ENCODE measurements at regions not wholly inside any gene's neighbourhood (a gene's known extent, or its start where the extent isn't known, plus 50 kb on each side); places are given as distances from the start of the nearest gene placed in this dataset.

GRCh38 chr5:54852007-54852406 is 133.4 kb downstream of the ESM1 start:
- Histone ChIP-seq H3K36me3 (ENCODE audit: insufficient read depth) (no peaks in the 10 kb centered on the region), H3K79me2 (replicated peaks; ENCODE audit: insufficient read depth) (no peaks in the 10 kb centered on the region), H3K27ac (ENCODE audit: low read depth) (no peak overlapping the region), H3K4me2 (no peak overlapping the region), H3K4me1 (ENCODE audit: insufficient read depth) (no peaks in the 10 kb centered on the region), H3K27me3 (ENCODE audit: insufficient read depth) (no peaks in the 10 kb centered on the region), H2AFZ (no peak overlapping the region), H3K4me3 (no peak overlapping the region), H3K9me2 (ENCODE audit: insufficient read depth) (0 out of 2 replicates have a peak, but pooled peaks cover 4% of the 10 kb centered on the region), H3F3A (replicated peaks; ENCODE audit: low read depth) (no peaks in the 10 kb centered on the region), H4K20me1 (replicated peaks; ENCODE audit: insufficient read depth) (no peaks in the 10 kb centered on the region)
- DNase-seq (ENCODE audit: low spot score) (peak; percentile 17), ATAC-seq (no peak)
- Mint-ChIP-seq H3K4me1 (no peaks in the 10 kb centered on the region), H3K4me3 (no peak overlapping the region), H3K27me3 (ENCODE audit: insufficient read depth, low read depth, poor library complexity) (peaks cover 2% of the 10 kb centered on the region), H3K36me3 (ENCODE audit: low read depth) (no peaks in the 10 kb centered on the region), H3K9me3 (peaks cover 2% of the 10 kb centered on the region; the same call in 1 of the 3 replicates), H3K27ac (no peak overlapping the region)
- TF ChIP-seq CTCF (conservative IDR thresholded peaks at IDR 0.05; ENCODE audit: low read depth in 2 of 2), result peak in 1 of 2 experiments; percentile 54; a peak in 3 of 4 replicates
- no peak for TF ChIP-seq EZH2phosphoT487 (IDR thresholded peaks at IDR 0.05; ENCODE audit: unreplicated experiment)
- no peak for TF ChIP-seq ETS1 (IDR thresholded peaks at IDR 0.05)
- no peak for TF ChIP-seq POLR2AphosphoS5 (IDR thresholded peaks at IDR 0.05; ENCODE audit: low read depth)

GRCh38 chr5:54851449-54851848 is 133.9 kb downstream of the ESM1 start:
- Mint-ChIP-seq H3K27me3 (ENCODE audit: insufficient read depth, low read depth, poor library complexity) (peaks cover 2% of the 10 kb centered on the region), H3K36me3 (ENCODE audit: low read depth) (no peaks in the 10 kb centered on the region), H3K27ac (no peak overlapping the region), H3K9me3 (no peaks in the 10 kb centered on the region), H3K4me1 (no peaks in the 10 kb centered on the region), H3K4me3 (no peak overlapping the region)
- Histone ChIP-seq H3K4me3 (no peak overlapping the region), H3K4me1 (ENCODE audit: insufficient read depth) (no peaks in the 10 kb centered on the region), H3K27me3 (ENCODE audit: insufficient read depth) (no peaks in the 10 kb centered on the region), H3K9me2 (ENCODE audit: insufficient read depth) (no peaks in the 10 kb centered on the region), H3K27ac (ENCODE audit: low read depth) (no peak overlapping the region), H4K20me1 (replicated peaks; ENCODE audit: insufficient read depth) (no peaks in the 10 kb centered on the region), H3K4me2 (no peak overlapping the region), H2AFZ (0 out of 2 replicates have a peak overlapping the region, but pooled peaks have one; percentile 72), H3K36me3 (ENCODE audit: insufficient read depth) (no peaks in the 10 kb centered on the region), H3F3A (replicated peaks; ENCODE audit: low read depth) (no peaks in the 10 kb centered on the region), H3K79me2 (replicated peaks; ENCODE audit: insufficient read depth) (no peaks in the 10 kb centered on the region)
- TF ChIP-seq, protein P1, sequence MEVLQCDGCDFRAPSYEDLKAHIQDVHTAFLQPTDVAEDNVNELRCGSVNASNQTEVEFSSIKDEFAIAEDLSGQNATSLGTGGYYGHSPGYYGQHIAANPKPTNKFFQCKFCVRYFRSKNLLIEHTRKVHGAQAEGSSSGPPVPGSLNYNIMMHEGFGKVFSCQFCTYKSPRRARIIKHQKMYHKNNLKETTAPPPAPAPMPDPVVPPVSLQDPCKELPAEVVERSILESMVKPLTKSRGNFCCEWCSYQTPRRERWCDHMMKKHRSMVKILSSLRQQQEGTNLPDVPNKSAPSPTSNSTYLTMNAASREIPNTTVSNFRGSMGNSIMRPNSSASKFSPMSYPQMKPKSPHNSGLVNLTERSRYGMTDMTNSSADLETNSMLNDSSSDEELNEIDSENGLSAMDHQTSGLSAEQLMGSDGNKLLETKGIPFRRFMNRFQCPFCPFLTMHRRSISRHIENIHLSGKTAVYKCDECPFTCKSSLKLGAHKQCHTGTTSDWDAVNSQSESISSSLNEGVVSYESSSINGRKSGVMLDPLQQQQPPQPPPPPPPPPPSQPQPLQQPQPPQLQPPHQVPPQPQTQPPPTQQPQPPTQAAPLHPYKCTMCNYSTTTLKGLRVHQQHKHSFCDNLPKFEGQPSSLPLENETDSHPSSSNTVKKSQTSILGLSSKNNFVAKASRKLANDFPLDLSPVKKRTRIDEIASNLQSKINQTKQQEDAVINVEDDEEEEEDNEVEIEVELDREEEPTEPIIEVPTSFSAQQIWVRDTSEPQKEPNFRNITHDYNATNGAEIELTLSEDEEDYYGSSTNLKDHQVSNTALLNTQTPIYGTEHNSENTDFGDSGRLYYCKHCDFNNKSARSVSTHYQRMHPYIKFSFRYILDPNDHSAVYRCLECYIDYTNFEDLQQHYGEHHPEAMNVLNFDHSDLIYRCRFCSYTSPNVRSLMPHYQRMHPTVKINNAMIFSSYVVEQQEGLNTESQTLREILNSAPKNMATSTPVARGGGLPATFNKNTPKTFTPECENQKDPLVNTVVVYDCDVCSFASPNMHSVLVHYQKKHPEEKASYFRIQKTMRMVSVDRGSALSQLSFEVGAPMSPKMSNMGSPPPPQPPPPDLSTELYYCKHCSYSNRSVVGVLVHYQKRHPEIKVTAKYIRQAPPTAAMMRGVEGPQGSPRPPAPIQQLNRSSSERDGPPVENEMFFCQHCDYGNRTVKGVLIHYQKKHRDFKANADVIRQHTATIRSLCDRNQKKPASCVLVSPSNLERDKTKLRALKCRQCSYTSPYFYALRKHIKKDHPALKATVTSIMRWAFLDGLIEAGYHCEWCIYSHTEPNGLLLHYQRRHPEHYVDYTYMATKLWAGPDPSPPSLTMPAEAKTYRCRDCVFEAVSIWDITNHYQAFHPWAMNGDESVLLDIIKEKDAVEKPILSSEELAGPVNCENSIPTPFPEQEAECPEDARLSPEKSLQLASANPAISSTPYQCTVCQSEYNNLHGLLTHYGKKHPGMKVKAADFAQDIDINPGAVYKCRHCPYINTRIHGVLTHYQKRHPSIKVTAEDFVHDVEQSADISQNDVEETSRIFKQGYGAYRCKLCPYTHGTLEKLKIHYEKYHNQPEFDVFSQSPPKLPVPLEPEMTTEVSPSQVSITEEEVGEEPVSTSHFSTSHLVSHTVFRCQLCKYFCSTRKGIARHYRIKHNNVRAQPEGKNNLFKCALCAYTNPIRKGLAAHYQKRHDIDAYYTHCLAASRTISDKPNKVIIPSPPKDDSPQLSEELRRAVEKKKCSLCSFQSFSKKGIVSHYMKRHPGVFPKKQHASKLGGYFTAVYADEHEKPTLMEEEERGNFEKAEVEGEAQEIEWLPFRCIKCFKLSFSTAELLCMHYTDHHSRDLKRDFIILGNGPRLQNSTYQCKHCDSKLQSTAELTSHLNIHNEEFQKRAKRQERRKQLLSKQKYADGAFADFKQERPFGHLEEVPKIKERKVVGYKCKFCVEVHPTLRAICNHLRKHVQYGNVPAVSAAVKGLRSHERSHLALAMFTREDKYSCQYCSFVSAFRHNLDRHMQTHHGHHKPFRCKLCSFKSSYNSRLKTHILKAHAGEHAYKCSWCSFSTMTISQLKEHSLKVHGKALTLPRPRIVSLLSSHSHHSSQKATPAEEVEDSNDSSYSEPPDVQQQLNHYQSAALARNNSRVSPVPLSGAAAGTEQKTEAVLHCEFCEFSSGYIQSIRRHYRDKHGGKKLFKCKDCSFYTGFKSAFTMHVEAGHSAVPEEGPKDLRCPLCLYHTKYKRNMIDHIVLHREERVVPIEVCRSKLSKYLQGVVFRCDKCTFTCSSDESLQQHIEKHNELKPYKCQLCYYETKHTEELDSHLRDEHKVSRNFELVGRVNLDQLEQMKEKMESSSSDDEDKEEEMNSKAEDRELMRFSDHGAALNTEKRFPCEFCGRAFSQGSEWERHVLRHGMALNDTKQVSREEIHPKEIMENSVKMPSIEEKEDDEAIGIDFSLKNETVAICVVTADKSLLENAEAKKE (CRISPR knock-in tag; IDR thresholded peaks at IDR 0.05), result no peak
- no peak for TF ChIP-seq EZH2 (IDR thresholded peaks at IDR 0.05; ENCODE audit: low read depth, unreplicated experiment)
- no peak for TF ChIP-seq JUNB (IDR thresholded peaks at IDR 0.05; ENCODE audit: unreplicated experiment)
- TF ChIP-seq POLR2AphosphoS5 (IDR thresholded peaks at IDR 0.05; ENCODE audit: low read depth), result no peak
- no peak for TF ChIP-seq CREB1 (CRISPR knock-in tag; IDR thresholded peaks at IDR 0.05; ENCODE audit: low read depth)
- TF ChIP-seq, protein P2, sequence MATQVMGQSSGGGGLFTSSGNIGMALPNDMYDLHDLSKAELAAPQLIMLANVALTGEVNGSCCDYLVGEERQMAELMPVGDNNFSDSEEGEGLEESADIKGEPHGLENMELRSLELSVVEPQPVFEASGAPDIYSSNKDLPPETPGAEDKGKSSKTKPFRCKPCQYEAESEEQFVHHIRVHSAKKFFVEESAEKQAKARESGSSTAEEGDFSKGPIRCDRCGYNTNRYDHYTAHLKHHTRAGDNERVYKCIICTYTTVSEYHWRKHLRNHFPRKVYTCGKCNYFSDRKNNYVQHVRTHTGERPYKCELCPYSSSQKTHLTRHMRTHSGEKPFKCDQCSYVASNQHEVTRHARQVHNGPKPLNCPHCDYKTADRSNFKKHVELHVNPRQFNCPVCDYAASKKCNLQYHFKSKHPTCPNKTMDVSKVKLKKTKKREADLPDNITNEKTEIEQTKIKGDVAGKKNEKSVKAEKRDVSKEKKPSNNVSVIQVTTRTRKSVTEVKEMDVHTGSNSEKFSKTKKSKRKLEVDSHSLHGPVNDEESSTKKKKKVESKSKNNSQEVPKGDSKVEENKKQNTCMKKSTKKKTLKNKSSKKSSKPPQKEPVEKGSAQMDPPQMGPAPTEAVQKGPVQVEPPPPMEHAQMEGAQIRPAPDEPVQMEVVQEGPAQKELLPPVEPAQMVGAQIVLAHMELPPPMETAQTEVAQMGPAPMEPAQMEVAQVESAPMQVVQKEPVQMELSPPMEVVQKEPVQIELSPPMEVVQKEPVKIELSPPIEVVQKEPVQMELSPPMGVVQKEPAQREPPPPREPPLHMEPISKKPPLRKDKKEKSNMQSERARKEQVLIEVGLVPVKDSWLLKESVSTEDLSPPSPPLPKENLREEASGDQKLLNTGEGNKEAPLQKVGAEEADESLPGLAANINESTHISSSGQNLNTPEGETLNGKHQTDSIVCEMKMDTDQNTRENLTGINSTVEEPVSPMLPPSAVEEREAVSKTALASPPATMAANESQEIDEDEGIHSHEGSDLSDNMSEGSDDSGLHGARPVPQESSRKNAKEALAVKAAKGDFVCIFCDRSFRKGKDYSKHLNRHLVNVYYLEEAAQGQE (IDR thresholded peaks at IDR 0.05; ENCODE audit: unreplicated experiment), result no peak
- ATAC-seq (no peak), DNase-seq (ENCODE audit: low spot score) (no peak)

All from GM23338 (cell line).